ENCODE measurements at regions not wholly inside any gene's neighbourhood (a gene's known extent, or its start where the extent isn't known, plus 50 kb on each side); places are given as distances from the start of the nearest gene placed in this dataset.

DNA sequence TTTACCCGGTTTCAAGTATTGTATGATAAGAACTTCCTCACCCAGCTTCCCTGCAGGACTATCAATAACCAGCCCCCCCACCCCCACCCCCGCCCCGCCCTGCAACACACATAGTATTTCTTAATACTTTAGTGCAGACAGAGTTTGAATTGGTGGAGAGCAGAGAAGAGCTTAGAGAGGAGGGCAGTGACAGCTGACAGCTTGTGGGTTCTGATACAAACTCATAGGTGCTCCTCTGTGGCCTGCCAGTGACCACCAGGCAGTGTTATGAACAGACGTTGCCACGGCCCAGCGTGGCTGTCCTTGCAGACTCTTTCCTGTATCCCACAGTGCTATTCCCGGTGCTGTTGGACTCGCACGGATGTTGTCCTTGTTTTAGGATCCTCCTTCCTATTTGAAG is 186.9 kb upstream of the ADO start:
- TF ChIP-seq EZH2 (IDR thresholded peaks at IDR 0.05), result no peak
- TF ChIP-seq, protein P1, sequence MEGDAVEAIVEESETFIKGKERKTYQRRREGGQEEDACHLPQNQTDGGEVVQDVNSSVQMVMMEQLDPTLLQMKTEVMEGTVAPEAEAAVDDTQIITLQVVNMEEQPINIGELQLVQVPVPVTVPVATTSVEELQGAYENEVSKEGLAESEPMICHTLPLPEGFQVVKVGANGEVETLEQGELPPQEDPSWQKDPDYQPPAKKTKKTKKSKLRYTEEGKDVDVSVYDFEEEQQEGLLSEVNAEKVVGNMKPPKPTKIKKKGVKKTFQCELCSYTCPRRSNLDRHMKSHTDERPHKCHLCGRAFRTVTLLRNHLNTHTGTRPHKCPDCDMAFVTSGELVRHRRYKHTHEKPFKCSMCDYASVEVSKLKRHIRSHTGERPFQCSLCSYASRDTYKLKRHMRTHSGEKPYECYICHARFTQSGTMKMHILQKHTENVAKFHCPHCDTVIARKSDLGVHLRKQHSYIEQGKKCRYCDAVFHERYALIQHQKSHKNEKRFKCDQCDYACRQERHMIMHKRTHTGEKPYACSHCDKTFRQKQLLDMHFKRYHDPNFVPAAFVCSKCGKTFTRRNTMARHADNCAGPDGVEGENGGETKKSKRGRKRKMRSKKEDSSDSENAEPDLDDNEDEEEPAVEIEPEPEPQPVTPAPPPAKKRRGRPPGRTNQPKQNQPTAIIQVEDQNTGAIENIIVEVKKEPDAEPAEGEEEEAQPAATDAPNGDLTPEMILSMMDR (IDR thresholded peaks at IDR 0.05), result no peak

Data from neural progenitor cell (in vitro differentiated cells).